ENCODE measurements at regions not wholly inside any gene's neighbourhood (a gene's known extent, or its start where the extent isn't known, plus 50 kb on each side); places are given as distances from the start of the nearest gene placed in this dataset.
A peak's percentile ranks its signal among the peaks of the same experiment; 100 is the strongest.
"Not testable (repeated sequence)": the region's sequence is repeated elsewhere in the genome, so short reads cannot be mapped to it uniquely, and the experiment has no call there.

DNA sequence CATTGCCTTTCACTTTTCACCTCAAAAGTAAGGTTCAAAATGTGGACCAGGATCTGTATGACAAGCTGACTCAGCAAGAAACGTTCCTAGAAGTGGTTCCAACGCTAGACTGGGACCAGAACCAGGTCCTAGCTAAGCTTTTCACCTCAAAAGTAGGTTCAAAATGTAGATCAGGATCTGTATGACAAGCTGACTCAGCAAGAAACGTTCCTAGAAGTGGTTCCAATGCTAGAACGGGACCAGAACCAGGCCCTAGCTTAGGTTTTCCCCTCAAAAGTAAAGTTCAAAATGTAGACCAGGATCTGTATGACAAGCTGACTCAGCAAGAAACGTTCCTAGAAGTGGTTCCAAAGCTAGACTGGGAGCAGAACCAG lies 52.5 kb upstream of the TMEM97 start:
- not testable (repeated sequence) for H3K27me3 ChIP-seq (ENCODE audit: insufficient read depth); H3K36me3 ChIP-seq (ENCODE audit: insufficient read depth); H2AFZ ChIP-seq; H3F3A ChIP-seq (replicated peaks; ENCODE audit: low read depth); ATAC-seq; H3K27ac Mint-ChIP-seq; H3K4me2 ChIP-seq; DNase-seq (ENCODE audit: low spot score); H4K20me1 ChIP-seq (replicated peaks; ENCODE audit: insufficient read depth); H3K4me1 Mint-ChIP-seq; H3K27ac ChIP-seq (ENCODE audit: low read depth); H3K4me3 Mint-ChIP-seq; H3K79me2 ChIP-seq (replicated peaks; ENCODE audit: insufficient read depth); H3K4me3 ChIP-seq; H3K4me1 ChIP-seq (ENCODE audit: insufficient read depth)
- H3K27me3 Mint-ChIP-seq (ENCODE audit: insufficient read depth, low read depth, poor library complexity) = peaks cover 17% of the 10 kb centered on the region
- peaks cover 24% of the 10 kb centered on the region; the same call in 1 of the 2 replicates for H3K9me2 ChIP-seq (ENCODE audit: insufficient read depth)
- peaks cover 52% of the 10 kb centered on the region for H3K36me3 Mint-ChIP-seq (ENCODE audit: low read depth)
- H3K9me3 Mint-ChIP-seq = peaks cover 78% of the 10 kb centered on the region

DNA sequence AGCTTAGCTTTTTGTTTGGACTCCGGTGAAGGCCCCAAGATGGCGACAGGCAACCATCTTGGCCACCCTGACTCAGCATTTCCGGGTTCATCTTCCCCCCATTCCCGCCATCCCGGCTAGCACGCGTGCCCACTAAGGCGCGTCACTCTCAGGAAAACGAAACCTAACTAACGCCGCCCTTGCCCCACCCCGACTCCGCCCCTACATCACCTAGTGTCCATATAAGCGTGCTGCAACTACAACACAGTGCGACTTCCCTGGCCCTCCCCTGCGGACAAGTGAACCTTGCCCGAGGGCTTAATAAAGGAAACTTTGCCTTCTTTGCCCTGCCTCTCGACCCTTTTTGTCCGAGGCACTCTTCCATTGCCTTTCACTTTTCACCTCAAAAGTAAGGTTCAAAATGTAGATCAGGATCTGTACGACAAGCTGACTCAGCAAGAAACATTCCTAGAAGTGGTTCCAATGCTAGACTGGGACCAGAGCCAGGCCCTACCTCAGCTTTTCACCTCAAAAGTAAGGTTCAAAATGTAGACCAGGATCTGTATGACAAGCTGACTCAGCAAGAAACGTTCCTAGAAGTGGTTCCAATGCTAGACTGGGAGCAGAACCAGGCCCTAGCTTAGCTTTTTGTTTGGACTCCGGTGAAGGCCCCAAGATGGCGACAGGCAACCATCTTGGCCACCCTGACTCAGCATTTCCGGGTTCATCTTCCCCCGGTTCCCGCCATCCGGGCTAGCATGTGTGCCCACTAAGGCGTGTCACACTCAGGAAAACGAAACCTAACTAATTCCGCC lies 51.9 kb upstream of the TMEM97 start:
- not testable (repeated sequence) for ATAC-seq; H3K4me1 ChIP-seq (ENCODE audit: insufficient read depth); H3K79me2 ChIP-seq (replicated peaks; ENCODE audit: insufficient read depth); H3K36me3 ChIP-seq (ENCODE audit: insufficient read depth); DNase-seq (ENCODE audit: low spot score); H3K4me3 ChIP-seq; H3K27me3 ChIP-seq (ENCODE audit: insufficient read depth); H4K20me1 ChIP-seq (replicated peaks; ENCODE audit: insufficient read depth); H3K4me1 Mint-ChIP-seq; H3K4me3 Mint-ChIP-seq; H3K27ac ChIP-seq (ENCODE audit: low read depth); H2AFZ ChIP-seq; H3F3A ChIP-seq (replicated peaks; ENCODE audit: low read depth); H3K4me2 ChIP-seq
- Mint-ChIP-seq H3K27ac (peak overlapping the region; percentile 72), H3K36me3 (ENCODE audit: low read depth) (peaks cover 46% of the 10 kb centered on the region), H3K9me3 (peaks cover 73% of the 10 kb centered on the region), H3K27me3 (ENCODE audit: insufficient read depth, low read depth, poor library complexity) (peaks cover 17% of the 10 kb centered on the region)
- peaks cover 30% of the 10 kb centered on the region; the same call in 1 of the 2 replicates for H3K9me2 ChIP-seq (ENCODE audit: insufficient read depth)

DNA sequence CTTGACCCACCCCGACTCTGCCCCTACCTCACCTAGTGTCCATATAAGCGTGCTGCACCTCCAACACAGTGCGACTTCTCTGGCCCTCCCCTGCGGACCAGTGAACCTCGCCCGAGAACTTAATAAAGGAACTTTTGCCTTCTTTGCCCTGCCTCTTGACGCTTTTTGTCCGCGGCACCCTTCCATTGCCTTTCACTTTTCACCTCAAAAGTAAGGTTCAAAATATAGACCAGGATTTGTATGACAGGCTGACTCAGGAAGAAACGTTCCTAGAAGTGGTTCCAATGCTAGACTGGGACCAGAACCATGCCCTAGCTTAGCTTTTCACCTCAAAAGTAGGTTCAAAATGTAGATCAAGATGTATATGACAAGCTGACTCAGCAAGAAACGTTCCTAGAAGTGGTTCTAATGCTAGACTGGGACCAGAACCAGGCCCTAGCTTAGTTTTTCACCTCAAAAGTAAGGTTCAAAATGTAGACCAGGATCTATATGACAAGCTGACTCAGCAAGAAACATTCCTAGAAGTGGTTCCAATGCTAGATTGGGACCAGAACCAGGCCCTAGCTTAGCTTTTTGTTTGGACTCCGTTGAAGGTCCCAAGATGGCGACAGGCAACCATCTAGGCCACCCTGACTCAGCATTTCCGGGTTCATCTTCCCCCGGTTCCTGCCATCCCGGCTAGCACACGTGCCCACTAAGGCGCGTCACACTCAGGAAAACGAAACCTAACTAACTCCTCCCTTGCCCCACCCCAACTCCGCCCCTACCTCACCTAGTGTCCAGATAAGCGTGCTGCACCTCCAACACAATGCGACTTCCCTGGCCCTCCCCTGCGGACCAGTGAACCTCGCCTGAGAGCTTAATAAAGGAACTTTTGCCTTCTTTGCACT lies 51.0 kb upstream of the TMEM97 start:
- no peak for ATAC-seq
- H3K27me3 ChIP-seq (ENCODE audit: insufficient read depth) = no peaks in the 10 kb centered on the region
- H3K4me3 ChIP-seq = no peak overlapping the region
- peak overlapping the region; percentile 72; the same call in 1 of the 2 replicates for H3K27ac Mint-ChIP-seq
- peaks cover 30% of the 10 kb centered on the region; the same call in 1 of the 2 replicates for H3K9me2 ChIP-seq (ENCODE audit: insufficient read depth)
- H3K36me3 Mint-ChIP-seq (ENCODE audit: low read depth) = peaks cover 40% of the 10 kb centered on the region
- H2AFZ ChIP-seq = no peak overlapping the region
- no peak overlapping the region for H3K4me3 Mint-ChIP-seq
- H3K27ac ChIP-seq (ENCODE audit: low read depth) = no peak overlapping the region
- no peak overlapping the region for H3K4me2 ChIP-seq
- peaks cover 13% of the 10 kb centered on the region for H3K27me3 Mint-ChIP-seq (ENCODE audit: insufficient read depth, low read depth, poor library complexity)
- H3K79me2 ChIP-seq (replicated peaks; ENCODE audit: insufficient read depth) = no peaks in the 10 kb centered on the region
- H3K9me3 Mint-ChIP-seq = peaks cover 66% of the 10 kb centered on the region
- peaks cover 10% of the 10 kb centered on the region for H3K4me1 Mint-ChIP-seq
- H3F3A ChIP-seq (replicated peaks; ENCODE audit: low read depth) = no peaks in the 10 kb centered on the region
- no peaks in the 10 kb centered on the region for H3K36me3 ChIP-seq (ENCODE audit: insufficient read depth)
- no peaks in the 10 kb centered on the region for H4K20me1 ChIP-seq (replicated peaks; ENCODE audit: insufficient read depth)
- peak; percentile 16 for DNase-seq (ENCODE audit: low spot score)
- peaks cover 7% of the 10 kb centered on the region for H3K4me1 ChIP-seq (ENCODE audit: insufficient read depth)
- TF ChIP-seq CREB1 (CRISPR knock-in tag; IDR thresholded peaks at IDR 0.05; ENCODE audit: low read depth) = no peak
- no peak for TF ChIP-seq STAT1 (IDR thresholded peaks at IDR 0.05; ENCODE audit: unreplicated experiment)
- TF ChIP-seq, protein P1, sequence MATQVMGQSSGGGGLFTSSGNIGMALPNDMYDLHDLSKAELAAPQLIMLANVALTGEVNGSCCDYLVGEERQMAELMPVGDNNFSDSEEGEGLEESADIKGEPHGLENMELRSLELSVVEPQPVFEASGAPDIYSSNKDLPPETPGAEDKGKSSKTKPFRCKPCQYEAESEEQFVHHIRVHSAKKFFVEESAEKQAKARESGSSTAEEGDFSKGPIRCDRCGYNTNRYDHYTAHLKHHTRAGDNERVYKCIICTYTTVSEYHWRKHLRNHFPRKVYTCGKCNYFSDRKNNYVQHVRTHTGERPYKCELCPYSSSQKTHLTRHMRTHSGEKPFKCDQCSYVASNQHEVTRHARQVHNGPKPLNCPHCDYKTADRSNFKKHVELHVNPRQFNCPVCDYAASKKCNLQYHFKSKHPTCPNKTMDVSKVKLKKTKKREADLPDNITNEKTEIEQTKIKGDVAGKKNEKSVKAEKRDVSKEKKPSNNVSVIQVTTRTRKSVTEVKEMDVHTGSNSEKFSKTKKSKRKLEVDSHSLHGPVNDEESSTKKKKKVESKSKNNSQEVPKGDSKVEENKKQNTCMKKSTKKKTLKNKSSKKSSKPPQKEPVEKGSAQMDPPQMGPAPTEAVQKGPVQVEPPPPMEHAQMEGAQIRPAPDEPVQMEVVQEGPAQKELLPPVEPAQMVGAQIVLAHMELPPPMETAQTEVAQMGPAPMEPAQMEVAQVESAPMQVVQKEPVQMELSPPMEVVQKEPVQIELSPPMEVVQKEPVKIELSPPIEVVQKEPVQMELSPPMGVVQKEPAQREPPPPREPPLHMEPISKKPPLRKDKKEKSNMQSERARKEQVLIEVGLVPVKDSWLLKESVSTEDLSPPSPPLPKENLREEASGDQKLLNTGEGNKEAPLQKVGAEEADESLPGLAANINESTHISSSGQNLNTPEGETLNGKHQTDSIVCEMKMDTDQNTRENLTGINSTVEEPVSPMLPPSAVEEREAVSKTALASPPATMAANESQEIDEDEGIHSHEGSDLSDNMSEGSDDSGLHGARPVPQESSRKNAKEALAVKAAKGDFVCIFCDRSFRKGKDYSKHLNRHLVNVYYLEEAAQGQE (IDR thresholded peaks at IDR 0.05; ENCODE audit: unreplicated experiment) = no peak
- TF ChIP-seq, protein P2, sequence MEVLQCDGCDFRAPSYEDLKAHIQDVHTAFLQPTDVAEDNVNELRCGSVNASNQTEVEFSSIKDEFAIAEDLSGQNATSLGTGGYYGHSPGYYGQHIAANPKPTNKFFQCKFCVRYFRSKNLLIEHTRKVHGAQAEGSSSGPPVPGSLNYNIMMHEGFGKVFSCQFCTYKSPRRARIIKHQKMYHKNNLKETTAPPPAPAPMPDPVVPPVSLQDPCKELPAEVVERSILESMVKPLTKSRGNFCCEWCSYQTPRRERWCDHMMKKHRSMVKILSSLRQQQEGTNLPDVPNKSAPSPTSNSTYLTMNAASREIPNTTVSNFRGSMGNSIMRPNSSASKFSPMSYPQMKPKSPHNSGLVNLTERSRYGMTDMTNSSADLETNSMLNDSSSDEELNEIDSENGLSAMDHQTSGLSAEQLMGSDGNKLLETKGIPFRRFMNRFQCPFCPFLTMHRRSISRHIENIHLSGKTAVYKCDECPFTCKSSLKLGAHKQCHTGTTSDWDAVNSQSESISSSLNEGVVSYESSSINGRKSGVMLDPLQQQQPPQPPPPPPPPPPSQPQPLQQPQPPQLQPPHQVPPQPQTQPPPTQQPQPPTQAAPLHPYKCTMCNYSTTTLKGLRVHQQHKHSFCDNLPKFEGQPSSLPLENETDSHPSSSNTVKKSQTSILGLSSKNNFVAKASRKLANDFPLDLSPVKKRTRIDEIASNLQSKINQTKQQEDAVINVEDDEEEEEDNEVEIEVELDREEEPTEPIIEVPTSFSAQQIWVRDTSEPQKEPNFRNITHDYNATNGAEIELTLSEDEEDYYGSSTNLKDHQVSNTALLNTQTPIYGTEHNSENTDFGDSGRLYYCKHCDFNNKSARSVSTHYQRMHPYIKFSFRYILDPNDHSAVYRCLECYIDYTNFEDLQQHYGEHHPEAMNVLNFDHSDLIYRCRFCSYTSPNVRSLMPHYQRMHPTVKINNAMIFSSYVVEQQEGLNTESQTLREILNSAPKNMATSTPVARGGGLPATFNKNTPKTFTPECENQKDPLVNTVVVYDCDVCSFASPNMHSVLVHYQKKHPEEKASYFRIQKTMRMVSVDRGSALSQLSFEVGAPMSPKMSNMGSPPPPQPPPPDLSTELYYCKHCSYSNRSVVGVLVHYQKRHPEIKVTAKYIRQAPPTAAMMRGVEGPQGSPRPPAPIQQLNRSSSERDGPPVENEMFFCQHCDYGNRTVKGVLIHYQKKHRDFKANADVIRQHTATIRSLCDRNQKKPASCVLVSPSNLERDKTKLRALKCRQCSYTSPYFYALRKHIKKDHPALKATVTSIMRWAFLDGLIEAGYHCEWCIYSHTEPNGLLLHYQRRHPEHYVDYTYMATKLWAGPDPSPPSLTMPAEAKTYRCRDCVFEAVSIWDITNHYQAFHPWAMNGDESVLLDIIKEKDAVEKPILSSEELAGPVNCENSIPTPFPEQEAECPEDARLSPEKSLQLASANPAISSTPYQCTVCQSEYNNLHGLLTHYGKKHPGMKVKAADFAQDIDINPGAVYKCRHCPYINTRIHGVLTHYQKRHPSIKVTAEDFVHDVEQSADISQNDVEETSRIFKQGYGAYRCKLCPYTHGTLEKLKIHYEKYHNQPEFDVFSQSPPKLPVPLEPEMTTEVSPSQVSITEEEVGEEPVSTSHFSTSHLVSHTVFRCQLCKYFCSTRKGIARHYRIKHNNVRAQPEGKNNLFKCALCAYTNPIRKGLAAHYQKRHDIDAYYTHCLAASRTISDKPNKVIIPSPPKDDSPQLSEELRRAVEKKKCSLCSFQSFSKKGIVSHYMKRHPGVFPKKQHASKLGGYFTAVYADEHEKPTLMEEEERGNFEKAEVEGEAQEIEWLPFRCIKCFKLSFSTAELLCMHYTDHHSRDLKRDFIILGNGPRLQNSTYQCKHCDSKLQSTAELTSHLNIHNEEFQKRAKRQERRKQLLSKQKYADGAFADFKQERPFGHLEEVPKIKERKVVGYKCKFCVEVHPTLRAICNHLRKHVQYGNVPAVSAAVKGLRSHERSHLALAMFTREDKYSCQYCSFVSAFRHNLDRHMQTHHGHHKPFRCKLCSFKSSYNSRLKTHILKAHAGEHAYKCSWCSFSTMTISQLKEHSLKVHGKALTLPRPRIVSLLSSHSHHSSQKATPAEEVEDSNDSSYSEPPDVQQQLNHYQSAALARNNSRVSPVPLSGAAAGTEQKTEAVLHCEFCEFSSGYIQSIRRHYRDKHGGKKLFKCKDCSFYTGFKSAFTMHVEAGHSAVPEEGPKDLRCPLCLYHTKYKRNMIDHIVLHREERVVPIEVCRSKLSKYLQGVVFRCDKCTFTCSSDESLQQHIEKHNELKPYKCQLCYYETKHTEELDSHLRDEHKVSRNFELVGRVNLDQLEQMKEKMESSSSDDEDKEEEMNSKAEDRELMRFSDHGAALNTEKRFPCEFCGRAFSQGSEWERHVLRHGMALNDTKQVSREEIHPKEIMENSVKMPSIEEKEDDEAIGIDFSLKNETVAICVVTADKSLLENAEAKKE (CRISPR knock-in tag; IDR thresholded peaks at IDR 0.05) = no peak

Data from GM23338 (cell line).